AG09309 (cell line): ENCODE measurements at regions not wholly inside any gene's neighbourhood (a gene's known extent, or its start where the extent isn't known, plus 50 kb on each side); places are given as distances from the start of the nearest gene placed in this dataset.

ENCODE experiments used
- DNase-seq: peaks from one replicate; pipeline ENCODE4 v3.0.0-alpha.2; 2010; ENCODE audit warnings: low read depth
- H3K4me3 ChIP-seq: 2 replicates; pipeline ENCODE4 v1.5.1; 2011; ENCODE audit warnings: mild to moderate bottlenecking, low read depth, low read length, moderate library complexity; ENCODE audit not compliant: control insufficient read depth
- TF ChIP-seq, protein P1 (sequence below): IDR thresholded peaks from 2 replicates; pipeline ENCODE4 v1.5.1; 2011; ENCODE audit warnings: mild to moderate bottlenecking, low read depth, low read length, inconsistent platforms; ENCODE audit not compliant: insufficient read depth, control insufficient read depth; ENCODE audit errors: missing control alignments

DNA sequence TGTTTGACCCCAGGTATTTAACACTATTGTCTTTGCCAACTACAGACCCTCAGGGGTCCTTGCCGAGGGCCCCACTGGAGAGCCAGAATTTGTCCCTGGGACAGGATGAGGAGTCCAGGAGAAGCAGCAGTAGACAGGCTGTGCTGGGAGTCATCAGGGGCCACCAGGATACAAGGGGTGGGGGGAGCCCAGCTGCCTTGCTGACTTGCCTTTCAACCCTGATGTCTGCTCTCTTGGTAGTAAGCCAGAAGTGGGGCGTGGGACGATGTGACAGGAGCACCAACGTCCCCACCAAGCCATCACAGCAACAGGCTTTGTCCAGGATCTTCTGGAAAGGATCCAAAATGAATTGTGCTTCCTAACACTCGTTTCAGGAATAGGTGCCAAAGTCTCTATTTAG is 62.4 kb upstream of the CDCA7L start:
- TF ChIP-seq, protein P1, sequence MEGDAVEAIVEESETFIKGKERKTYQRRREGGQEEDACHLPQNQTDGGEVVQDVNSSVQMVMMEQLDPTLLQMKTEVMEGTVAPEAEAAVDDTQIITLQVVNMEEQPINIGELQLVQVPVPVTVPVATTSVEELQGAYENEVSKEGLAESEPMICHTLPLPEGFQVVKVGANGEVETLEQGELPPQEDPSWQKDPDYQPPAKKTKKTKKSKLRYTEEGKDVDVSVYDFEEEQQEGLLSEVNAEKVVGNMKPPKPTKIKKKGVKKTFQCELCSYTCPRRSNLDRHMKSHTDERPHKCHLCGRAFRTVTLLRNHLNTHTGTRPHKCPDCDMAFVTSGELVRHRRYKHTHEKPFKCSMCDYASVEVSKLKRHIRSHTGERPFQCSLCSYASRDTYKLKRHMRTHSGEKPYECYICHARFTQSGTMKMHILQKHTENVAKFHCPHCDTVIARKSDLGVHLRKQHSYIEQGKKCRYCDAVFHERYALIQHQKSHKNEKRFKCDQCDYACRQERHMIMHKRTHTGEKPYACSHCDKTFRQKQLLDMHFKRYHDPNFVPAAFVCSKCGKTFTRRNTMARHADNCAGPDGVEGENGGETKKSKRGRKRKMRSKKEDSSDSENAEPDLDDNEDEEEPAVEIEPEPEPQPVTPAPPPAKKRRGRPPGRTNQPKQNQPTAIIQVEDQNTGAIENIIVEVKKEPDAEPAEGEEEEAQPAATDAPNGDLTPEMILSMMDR = no peak
- no peak for DNase-seq
- no peak overlapping the region for H3K4me3 ChIP-seq

DNA sequence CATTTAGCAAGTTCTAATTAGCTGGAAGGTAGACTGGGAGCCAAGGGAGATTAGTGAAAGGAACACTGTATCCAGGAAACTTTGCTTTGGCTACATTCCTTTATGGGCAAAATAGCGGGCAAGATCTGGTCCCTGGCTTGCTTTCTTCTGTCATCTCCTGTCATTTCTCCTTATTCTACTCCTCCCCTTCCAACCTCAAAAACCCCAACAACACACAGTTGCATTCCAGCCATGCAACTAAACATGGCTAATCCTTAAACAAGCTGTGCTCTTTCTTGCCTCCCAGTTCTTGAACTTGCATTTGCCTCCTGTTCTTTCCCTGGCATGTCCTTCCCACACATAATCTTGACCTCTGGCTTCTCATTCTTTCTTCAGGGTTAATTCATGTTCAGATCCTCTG is 59.5 kb upstream of the CDCA7L start:
- DNase-seq = no peak
- TF ChIP-seq, protein P1 = no peak

DNA sequence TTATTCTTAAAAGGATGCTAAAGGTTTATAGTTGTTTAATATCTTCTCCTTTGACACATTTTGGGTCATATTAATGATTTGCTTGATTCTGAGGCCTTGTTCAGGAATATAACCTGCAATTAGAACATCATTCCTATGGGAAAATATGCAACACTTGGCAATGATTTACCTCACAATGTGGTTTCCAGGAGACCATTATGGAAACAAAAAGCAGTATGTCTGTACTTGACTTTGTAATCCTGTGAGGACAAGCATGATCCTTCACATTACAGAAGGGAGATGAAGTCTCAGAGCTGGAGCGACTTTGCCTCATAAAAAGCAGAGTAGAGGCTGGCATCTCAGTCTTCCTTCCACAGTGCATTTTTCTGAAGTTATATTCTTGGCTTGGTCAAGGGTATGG is 57.0 kb upstream of the CDCA7L start:
- TF ChIP-seq, protein P1 = no peak
- DNase-seq = no peak
- H3K4me3 ChIP-seq = no peak overlapping the region

More for the DNA sequence above, 59.5 kb upstream of the CDCA7L start:
- no peak overlapping the region for H3K4me3 ChIP-seq

DNA sequence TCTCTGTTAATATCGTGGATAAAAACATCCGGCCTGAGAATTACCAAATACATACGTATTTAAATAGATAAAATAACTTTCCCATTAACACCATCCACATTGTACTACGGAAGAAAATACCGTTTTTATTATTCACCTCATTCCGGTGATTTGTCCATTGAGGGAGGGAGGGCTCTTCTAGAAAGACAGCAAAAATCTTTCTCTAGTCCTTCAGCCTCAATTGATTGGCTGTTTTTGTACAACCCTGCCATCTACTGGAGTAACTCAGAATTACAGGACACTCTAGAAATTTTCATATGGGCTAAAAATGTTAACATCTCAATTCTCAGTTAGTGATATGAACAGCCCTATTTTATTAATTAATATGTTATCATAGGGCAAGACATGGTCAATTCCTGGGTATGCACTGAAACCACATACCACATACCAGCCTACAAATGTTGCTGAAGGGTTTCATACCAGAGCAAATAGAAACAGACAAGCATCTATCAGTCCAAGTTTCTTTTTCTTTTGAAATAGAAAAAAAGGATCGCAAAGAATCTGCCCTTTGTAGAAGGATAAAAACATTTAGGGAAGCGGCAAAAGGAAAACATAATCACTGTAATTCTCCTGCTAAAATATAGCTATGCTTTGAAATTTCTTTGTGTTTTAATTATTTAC is 55.8 kb upstream of the CDCA7L start:
- TF ChIP-seq, protein P1 = peak; percentile 70
- no peak overlapping the region for H3K4me3 ChIP-seq
- peak; percentile 43 for DNase-seq

DNA sequence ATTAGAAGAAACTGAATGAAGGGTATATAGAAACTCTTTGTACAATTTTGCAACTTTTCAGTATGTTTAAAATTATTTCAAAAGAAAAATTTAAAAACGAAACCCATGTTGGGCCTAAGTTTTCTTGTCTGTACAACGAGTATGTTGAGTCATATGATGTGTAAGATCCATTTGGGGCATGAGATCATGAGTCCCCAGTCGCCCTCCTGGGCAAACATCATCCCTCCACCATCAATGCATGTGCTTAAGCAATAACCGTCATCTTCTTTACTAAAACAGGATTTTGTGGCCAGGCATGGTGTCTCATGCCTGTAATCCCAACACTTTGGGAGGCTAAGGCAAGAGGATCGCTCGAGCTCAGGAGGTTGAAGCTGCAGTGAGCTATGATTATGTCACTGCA is 54.2 kb upstream of the CDCA7L start:
- DNase-seq = no peak
- TF ChIP-seq, protein P1 = no peak
- H3K4me3 ChIP-seq = no peak overlapping the region

DNA sequence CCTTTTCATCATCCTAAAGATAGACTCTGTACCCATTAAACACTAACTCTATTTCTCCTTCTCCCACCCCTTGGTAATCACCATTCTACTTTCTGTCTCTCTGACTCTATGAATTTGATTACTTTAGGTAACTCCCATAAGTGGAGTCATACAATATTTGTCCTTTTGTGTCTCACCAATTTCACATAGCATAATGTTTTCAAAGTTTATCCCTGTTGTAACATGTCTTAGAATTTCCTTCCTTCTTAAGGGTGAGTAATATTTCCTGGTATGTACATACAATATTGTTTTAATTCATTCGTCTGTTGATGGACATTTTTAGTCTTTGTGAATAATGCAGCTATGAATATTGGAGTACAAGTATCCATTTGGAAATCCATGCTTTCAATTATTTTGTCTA is 50.9 kb upstream of the CDCA7L start:
- TF ChIP-seq, protein P1 = no peak

More for the DNA sequence above, 50.9 kb upstream of the CDCA7L start:
- DNase-seq = no peak
- no peak overlapping the region for H3K4me3 ChIP-seq
